HG02798 (cell line): ENCODE measurements at regions not wholly inside any gene's neighbourhood (a gene's known extent, or its start where the extent isn't known, plus 50 kb on each side); places are given as distances from the start of the nearest gene placed in this dataset.
"Not testable (repeated sequence)": the region's sequence is repeated elsewhere in the genome, so short reads cannot be mapped to it uniquely, and the experiment has no call there.

Source experiments
- ATAC-seq: cut with Tn5 transposase; IDR thresholded peaks from one replicate; pipeline ENCODE4 v1.9.1; 2021; ENCODE audit warnings: mild to moderate bottlenecking; ENCODE audit not compliant: unreplicated experiment, poor library complexity

DNA sequence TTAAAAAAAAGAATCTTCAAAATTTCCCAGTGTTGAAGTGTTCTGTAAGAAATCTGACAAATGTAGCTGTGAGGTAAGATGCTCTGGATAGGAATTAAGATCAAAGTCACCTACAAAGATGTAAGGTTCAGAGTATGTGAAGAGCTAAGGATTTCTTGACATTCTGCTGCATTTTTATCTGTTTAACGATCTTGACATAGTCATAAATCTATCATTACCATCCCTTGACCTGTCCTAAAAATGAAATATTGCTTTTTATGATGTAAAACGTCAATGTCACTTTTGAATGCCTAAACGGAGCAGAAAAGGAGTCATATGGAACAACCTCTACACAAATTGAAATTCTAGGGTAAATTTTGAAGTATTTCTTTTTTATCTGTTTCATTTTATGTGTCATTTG is 939.3 kb downstream of the CDH18 start:
- ATAC-seq, result no peak

GRCh38 chr5:19058216-19058615 is 929.8 kb downstream of the CDH18 start:
- ATAC-seq, result no peak

GRCh38 chr5:19064094-19064493 is 923.9 kb downstream of the CDH18 start:
- no peak for ATAC-seq

GRCh38 chr5:19067741-19068140 is 920.3 kb downstream of the CDH18 start:
- ATAC-seq, result no peak

GRCh38 chr5:19098434-19098833 is 889.6 kb downstream of the CDH18 start:
- ATAC-seq, result no peak

- no peak for ATAC-seq
Measured at GRCh38 chr5:19099195-19099594, 888.8 kb downstream of the CDH18 start.

- ATAC-seq, result no peak
Measured at GRCh38 chr5:19104948-19105347, 883.1 kb downstream of the CDH18 start.

DNA sequence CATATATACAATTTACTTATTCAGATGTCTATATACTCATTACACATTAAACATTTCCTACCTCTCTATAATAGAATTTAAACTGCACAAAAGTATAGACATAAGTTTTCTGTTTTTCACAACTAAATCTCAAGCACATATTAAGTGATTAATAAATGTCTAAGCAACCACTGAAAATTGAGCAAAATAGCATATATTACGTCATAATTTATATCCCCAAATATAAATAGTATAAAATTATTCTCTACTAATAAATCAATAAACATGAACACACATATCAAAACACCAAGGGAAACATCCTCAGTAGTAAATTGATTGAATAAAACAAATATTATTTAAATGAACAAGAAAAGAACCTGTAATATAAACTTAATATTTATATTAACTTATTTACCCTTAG is 865.1 kb downstream of the CDH18 start:
- ATAC-seq, result no peak

DNA sequence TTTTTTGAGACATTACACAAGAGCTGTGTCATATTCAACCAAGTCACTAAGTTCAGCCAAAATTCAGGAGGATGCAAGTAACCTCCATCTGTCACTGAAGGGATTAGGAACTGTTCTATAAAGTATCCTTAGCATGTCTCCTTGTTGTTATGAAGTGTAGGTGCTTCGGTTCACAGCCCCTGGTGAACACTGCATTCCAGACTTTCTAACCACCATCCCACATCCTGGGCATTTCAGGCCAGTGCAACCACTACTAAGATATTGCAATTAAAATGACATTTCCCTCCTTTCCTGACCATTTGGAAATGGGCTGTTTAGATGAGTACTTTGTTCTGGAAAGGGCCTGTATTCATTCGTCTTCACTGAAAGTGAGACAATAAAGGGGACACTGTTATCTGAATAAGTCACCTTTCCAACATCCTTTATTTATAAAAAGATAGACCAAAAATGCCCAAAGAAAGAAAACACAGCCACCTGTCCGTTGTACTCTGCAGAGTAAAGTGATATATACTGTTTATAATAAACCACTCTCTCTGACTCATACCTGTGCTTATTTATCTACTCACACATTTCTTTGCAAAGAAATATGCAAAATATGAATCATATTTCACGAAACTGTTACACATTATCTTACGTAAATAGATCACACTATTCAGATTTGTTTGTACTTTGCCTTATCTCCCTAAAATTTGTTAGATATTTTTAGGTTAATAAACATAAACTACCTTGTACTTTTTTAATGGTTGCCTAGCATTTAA is 861.9 kb downstream of the CDH18 start:
- ATAC-seq, result no peak

- no peak for ATAC-seq
Measured at GRCh38 chr5:19140276-19140675, 847.7 kb downstream of the CDH18 start.

- ATAC-seq, result not testable (repeated sequence)
Measured at GRCh38 chr5:19141937-19142524, 846.0 kb downstream of the CDH18 start.

GRCh38 chr5:19142713-19143414 is 845.1 kb downstream of the CDH18 start:
- not testable (repeated sequence) for ATAC-seq

DNA sequence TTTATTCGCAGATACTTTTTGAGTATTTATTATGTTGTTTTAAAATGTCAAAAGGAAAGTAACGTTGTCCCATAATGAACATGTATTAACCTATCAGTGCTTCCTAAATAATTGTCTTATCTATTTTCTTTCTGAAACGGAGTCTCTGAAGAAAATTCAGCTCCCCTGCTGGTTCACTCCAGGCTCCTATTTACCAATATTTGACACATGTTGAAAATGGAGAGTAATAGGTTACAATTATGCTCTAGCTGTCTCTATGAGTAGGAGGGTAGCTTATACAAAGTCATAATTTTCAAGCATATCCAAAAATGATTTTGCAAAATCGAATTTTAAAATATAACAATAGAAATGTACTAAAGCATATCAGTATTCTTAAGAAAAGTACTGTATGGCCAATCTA is 844.1 kb downstream of the CDH18 start:
- ATAC-seq, result no peak

- no peak for ATAC-seq
Measured at GRCh38 chr5:19169426-19169825, 818.6 kb downstream of the CDH18 start.

- no peak for ATAC-seq
Measured at GRCh38 chr5:19172926-19173470, 815.0 kb downstream of the CDH18 start.

- no peak for ATAC-seq
Measured at GRCh38 chr5:19175776-19176570, 812.0 kb downstream of the CDH18 start.

DNA sequence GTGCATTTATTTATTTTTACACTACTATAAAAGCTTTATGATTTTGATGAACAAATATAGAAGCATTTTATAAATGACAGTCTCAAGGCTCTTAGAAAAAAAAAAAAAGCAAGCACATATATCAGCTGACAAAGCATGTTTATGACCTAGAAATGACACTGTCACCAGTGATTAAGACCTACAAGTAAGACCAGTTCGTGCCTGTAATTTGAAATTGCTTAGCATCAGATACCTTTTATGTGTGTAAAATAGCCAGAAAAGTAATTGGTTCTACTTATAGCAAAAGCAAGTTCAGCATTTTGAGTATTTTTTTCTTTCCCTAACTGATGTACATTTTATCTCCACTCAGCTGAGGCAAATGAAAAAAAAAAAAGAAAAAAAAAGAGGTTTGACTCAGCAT is 808.4 kb downstream of the CDH18 start:
- no peak for ATAC-seq

- ATAC-seq, result no peak
Measured at GRCh38 chr5:19189176-19189575, 798.8 kb downstream of the CDH18 start.

DNA sequence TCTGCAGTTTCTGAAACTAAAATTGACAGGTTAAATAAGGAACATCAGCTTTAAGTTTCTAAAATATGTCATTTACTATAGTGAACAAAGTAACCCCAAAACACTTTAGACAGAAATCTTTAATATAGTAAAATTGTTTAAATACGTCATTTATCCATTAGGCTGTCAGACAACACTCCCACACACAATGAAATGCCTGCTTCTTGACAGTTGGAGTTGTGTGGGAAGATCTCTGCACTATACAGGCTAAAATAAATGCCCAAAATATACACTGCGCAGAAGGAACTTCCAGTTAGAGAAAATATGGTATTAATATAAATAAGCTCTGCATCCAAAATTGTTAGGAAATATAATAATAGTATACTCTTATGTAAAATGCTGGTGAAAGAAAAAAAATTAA is 794.4 kb downstream of the CDH18 start:
- no peak for ATAC-seq

DNA sequence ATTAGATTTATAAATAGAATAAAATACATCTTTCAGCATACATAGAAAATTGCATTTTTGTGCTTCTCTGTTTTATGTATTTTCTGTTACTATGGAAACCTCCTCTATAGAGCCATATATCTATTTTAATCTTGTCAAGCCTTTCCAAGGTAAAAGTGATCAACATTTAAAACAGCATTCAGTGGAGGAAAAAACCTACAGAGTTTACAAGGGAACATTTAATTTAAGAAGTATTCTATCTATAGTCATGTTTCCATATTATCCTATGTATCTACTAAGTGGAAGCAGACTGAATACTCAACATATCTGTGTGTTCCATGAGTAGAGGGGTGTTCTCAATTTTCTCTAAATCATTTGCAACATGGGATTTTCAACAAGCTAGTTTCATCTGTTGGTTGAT is 791.4 kb downstream of the CDH18 start:
- no peak for ATAC-seq
